PC-9 (cell line): ENCODE measurements at regions not wholly inside any gene's neighbourhood (a gene's known extent, or its start where the extent isn't known, plus 50 kb on each side); places are given as distances from the start of the nearest gene placed in this dataset.

ENCODE experiments used
- BruUV-seq: library from RNA; stranded (reverse); fragments of 400-500 nt; replicated peaks from 2 replicates; lab custom pipeline; 2021; lab: Mats Ljungman, UMichigan
- CTCF ChIA-PET: fragments of 300-600 bp; sonication (Branson Sonifier 250); formaldehyde crosslinking; loops from one replicate; lab custom pipeline; 2022; ENCODE audit warnings: antibody characterized with exemption; lab: Charles Lee
- POLR2A ChIA-PET: fragments of 300-600 bp; sonication (Branson Sonifier 250); formaldehyde crosslinking; loops from one replicate; lab custom pipeline; 2022; ENCODE audit warnings: antibody characterized with exemption; ENCODE audit not compliant: unreplicated experiment; lab: Charles Lee
- DNase-seq, 2 experiments: peaks; one replicate each; pipeline versions ENCODE4 v3.0.0 to v3.0.0-alpha.2; 2015 to 2022; ENCODE audit warnings: mixed read lengths in 1 of 2
- H2AFZ ChIP-seq: fragments of 200-600 bp; sonication (generic); 2 replicates; pipeline ENCODE4 v1.8.1; 2017; ENCODE audit warnings: antibody characterized with exemption
- H3F3A ChIP-seq: fragments of 200-600 bp; sonication (generic); 2 replicates; pipeline ENCODE4 v1.8.1; 2017; ENCODE audit warnings: antibody characterized with exemption, mild to moderate bottlenecking, low read depth; ENCODE audit not compliant: insufficient read depth
- H3K27ac ChIP-seq: fragments of 200-600 bp; sonication (generic); 2 replicates; pipeline ENCODE4 v1.6.1; 2016; ENCODE audit warnings: mixed run types
- H3K27me3 ChIP-seq: fragments of 200-600 bp; sonication (generic); 2 replicates; pipeline ENCODE4 v1.6.1; 2016; ENCODE audit warnings: low read depth, mixed run types; ENCODE audit not compliant: insufficient read depth
- H3K36me3 ChIP-seq: fragments of 200-600 bp; sonication (generic); 2 replicates; pipeline ENCODE4 v1.6.1; 2016; ENCODE audit warnings: low read depth, mixed run types
- H3K4me1 ChIP-seq: fragments of 200-600 bp; sonication (generic); replicated peaks from 2 replicates; pipeline ENCODE4 v1.6.1; 2016; ENCODE audit warnings: mixed run types; ENCODE audit not compliant: insufficient read depth
- H3K4me2 ChIP-seq: fragments of 200-600 bp; sonication (generic); 2 replicates; pipeline ENCODE4 v1.6.1; 2017; ENCODE audit warnings: mixed run types
- H3K4me3 ChIP-seq: fragments of 200-600 bp; sonication (generic); 2 replicates; pipeline ENCODE4 v1.6.1; 2016; ENCODE audit warnings: mixed run types
- H3K79me2 ChIP-seq: fragments of 200-600 bp; sonication (generic); 2 replicates; pipeline ENCODE4 v1.6.1; 2017; ENCODE audit warnings: low read depth, mixed run types
- H3K9me2 ChIP-seq: fragments of 200-600 bp; sonication (generic); 2 replicates; pipeline ENCODE4 v1.8.1; 2017; ENCODE audit warnings: mild to moderate bottlenecking; ENCODE audit not compliant: insufficient read depth
- H3K9me3 ChIP-seq: fragments of 200-600 bp; sonication (generic); 2 replicates; pipeline ENCODE4 v1.8.1; 2016; ENCODE audit warnings: low read depth; ENCODE audit not compliant: insufficient read depth
- H4K20me1 ChIP-seq: fragments of 200-600 bp; sonication (generic); 2 replicates; pipeline ENCODE4 v1.8.1; 2017; ENCODE audit not compliant: insufficient read depth
- EZH2 ChIP-seq: fragments of 200-600 bp; sonication (generic); IDR thresholded peaks from 2 replicates; pipeline ENCODE4 v1.8.0; 2017; ENCODE audit warnings: antibody characterized with exemption, low read depth
- intact Hi-C: fragments of 100-400 bp; cut with micrococcal nuclease; formaldehyde crosslinking; loops from one replicate; pipeline ENCODE4 v1.10.0; 2022; ENCODE audit not compliant: unreplicated experiment
- TF ChIP-seq, protein P1 (sequence below): fragments of 200-600 bp; sonication (generic); conservative IDR thresholded peaks from 2 replicates; pipeline ENCODE4 v1.6.1; 2017; ENCODE audit warnings: mixed run types, antibody characterized with exemption, mild to moderate bottlenecking, moderate library complexity

DNA sequence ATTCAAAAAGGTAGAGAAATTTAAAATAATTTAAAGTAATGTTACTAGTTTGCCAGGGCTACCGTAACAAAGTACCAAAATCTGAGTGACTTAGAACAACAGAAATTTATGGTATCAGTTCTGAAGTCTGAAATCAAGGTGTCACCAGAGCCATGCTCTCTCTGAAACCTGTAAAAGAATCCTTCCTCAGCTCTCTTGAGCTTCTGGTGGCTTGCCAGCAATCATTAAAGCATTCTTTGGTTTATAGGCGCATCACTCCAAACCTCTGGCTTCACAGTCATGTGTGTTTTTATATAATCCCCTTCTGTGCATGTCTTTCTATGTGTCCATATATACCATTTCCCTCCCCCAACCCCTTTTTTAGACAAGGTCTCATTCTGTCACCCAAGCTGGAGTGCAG, 220.3 kb downstream of the COX7C start:
- POLR2A ChIA-PET, result no interaction called here

DNA sequence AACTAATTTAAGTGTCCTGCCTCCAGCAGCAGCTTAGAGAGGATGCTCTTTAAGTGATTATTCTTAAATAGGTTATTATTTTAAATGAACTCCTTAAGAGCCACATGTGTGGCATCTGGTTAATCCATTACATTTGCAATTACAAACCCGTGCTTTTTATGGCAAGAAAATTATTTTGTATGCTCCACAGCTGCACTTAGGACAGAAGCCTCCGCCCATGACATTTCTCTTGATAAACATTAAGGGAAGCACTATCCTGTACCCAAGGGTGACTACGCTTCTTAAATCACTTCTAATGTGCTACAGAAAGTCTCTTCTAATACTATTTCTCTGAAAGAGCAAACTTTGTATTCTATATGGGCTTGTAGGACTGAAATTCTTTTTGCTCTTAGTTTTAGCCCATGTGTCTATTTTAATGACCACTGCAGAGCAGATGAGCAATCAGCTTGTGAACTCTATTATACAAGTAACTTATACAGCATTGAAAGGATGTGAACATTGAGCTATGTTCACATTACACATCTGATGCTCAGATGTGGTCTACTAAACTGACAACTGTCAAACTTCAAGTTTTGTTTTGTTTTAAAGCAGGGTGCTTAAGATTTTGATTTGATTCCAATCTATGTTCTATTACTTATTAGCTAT, 223.4 kb downstream of the COX7C start:
- TF ChIP-seq EZH2, result no peak
- TF ChIP-seq, protein P1, sequence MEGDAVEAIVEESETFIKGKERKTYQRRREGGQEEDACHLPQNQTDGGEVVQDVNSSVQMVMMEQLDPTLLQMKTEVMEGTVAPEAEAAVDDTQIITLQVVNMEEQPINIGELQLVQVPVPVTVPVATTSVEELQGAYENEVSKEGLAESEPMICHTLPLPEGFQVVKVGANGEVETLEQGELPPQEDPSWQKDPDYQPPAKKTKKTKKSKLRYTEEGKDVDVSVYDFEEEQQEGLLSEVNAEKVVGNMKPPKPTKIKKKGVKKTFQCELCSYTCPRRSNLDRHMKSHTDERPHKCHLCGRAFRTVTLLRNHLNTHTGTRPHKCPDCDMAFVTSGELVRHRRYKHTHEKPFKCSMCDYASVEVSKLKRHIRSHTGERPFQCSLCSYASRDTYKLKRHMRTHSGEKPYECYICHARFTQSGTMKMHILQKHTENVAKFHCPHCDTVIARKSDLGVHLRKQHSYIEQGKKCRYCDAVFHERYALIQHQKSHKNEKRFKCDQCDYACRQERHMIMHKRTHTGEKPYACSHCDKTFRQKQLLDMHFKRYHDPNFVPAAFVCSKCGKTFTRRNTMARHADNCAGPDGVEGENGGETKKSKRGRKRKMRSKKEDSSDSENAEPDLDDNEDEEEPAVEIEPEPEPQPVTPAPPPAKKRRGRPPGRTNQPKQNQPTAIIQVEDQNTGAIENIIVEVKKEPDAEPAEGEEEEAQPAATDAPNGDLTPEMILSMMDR, result no peak
- Histone ChIP-seq H3K27me3 (no peaks in the 10 kb centered on the region), H3K4me3 (no peak overlapping the region), H3K4me1 (no peaks in the 10 kb centered on the region), H3K36me3 (no peaks in the 10 kb centered on the region), H4K20me1 (no peaks in the 10 kb centered on the region), H3K79me2 (no peaks in the 10 kb centered on the region), H2AFZ (no peak overlapping the region), H3K9me2 (no peaks in the 10 kb centered on the region), H3K4me2 (no peak overlapping the region), H3K9me3 (no peaks in the 10 kb centered on the region), H3K27ac (no peak overlapping the region), H3F3A (no peaks in the 10 kb centered on the region)
- CTCF ChIA-PET, result interaction anchor here (0.5 kb wide), 1 partner anchor 37 kb away, joined by 4 read pairs; no protein-coding TSS in a partner anchor
- DNase-seq, result no peak
- POLR2A ChIA-PET, result no interaction called here
- intact Hi-C loops, result no loop called here
- no TSS peak for BruUV-seq

More for the DNA sequence above, 220.3 kb downstream of the COX7C start:
- CTCF ChIA-PET, result no interaction called here
- no peaks in the 10 kb centered on the region for H4K20me1 ChIP-seq
- no peak overlapping the region for H3K4me3 ChIP-seq
- H3K27ac ChIP-seq, result no peak overlapping the region
- no peaks in the 10 kb centered on the region for H3K4me1 ChIP-seq
- H3F3A ChIP-seq, result no peaks in the 10 kb centered on the region
- H3K27me3 ChIP-seq, result no peaks in the 10 kb centered on the region
- intact Hi-C loops, result no loop called here
- no peaks in the 10 kb centered on the region for H3K79me2 ChIP-seq
- no TSS peak for BruUV-seq
- H2AFZ ChIP-seq, result no peak overlapping the region
- H3K9me2 ChIP-seq, result no peaks in the 10 kb centered on the region
- no peak overlapping the region for H3K4me2 ChIP-seq
- no peaks in the 10 kb centered on the region for H3K36me3 ChIP-seq
- no peaks in the 10 kb centered on the region for H3K9me3 ChIP-seq
- DNase-seq, result no peak
- TF ChIP-seq EZH2, result no peak
- TF ChIP-seq, protein P1, result no peak

DNA sequence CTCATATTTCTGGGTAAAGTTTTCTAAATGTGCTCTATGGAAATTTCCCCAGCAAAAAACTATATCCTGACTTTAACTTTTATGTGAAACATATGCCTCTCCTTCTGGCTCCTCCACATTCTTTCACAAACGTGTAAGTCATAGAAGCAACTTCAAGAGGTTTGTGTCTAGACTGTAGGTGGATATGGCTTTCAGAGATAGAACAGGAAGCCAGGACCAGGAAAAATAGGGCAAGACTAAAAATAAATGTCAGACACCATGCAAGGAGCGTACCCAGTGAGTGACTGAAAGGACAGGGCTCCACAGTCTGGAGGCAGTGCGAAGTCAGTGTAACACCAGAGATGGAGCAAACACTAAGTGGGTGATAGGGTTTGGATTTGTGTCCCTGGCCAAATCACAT, 240.7 kb downstream of the COX7C start:
- CTCF ChIA-PET, result no interaction called here

More for the DNA sequence above, 240.7 kb downstream of the COX7C start:
- no peak overlapping the region for H3K4me2 ChIP-seq
- no peak for TF ChIP-seq EZH2
- TF ChIP-seq, protein P1, result no peak
- no peaks in the 10 kb centered on the region for H3K27me3 ChIP-seq
- H3K79me2 ChIP-seq, result no peaks in the 10 kb centered on the region
- BruUV-seq, result no TSS peak
- no peak for DNase-seq
- no peak overlapping the region for H2AFZ ChIP-seq
- H4K20me1 ChIP-seq, result no peaks in the 10 kb centered on the region
- H3K9me2 ChIP-seq, result no peaks in the 10 kb centered on the region
- POLR2A ChIA-PET, result no interaction called here
- no peaks in the 10 kb centered on the region for H3K9me3 ChIP-seq
- H3F3A ChIP-seq, result no peaks in the 10 kb centered on the region
- H3K36me3 ChIP-seq, result no peaks in the 10 kb centered on the region
- H3K4me3 ChIP-seq, result no peak overlapping the region
- H3K27ac ChIP-seq, result no peak overlapping the region
- intact Hi-C loops, result no loop called here
- no peaks in the 10 kb centered on the region for H3K4me1 ChIP-seq
